ENCODE measurements at regions not wholly inside any gene's neighbourhood (a gene's known extent, or its start where the extent isn't known, plus 50 kb on each side); places are given as distances from the start of the nearest gene placed in this dataset.
"Not testable (repeated sequence)": the region's sequence is repeated elsewhere in the genome, so short reads cannot be mapped to it uniquely, and the experiment has no call there.

DNA sequence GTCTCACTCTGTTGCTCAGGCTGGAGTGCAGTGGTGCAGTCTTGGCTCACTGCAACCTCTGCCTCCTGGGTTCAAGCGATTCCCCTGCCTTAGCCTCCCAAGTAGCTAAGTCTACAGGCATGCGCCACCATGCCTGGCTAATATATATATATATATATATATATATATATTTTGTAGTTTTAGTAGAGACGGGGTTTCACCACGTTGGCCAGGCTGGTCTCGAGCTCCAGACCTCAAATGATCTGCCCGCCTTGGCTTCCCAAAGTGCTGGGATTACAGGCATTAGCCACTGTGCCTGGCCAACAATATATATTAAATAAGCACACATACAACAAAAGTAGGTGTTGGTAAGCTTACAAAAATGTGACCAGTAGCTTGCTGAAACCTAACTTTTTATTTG lies 1364.3 kb downstream of the CDH12 start:
- not testable (repeated sequence) for H3K4me3 ChIP-seq (ENCODE audit: low read depth, low read length)

- not testable (repeated sequence) for H3K4me3 ChIP-seq (ENCODE audit: low read depth, low read length)
- TF ChIP-seq CTCF (IDR thresholded peaks at IDR 0.05; ENCODE audit: low read depth, low read length), result peak; percentile 37
These were observed 1367.6 kb downstream of the CDH12 start for GRCh38 chr5:21485458-21486000.

DNA sequence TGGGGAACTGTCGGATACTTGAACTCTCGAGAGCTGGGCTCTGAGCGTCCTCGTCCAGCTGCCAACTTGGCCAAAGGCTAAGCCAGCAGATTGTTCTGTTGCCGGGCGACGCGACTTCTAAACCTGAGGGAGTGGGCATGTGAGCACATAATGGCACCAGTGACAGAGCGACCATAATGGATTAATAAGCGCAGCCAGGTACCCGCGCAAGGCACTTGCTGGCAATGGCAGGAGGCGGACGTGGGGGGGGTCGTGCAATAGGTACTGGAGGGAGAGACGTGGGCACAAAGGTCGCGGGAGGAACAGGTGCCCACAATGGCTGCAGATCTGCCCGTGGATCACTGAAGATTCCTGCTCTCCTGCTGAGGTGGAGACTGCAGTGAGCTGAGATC lies 1368.7 kb downstream of the CDH12 start:
- H3K4me3 ChIP-seq (ENCODE audit: low read depth, low read length), result not testable (repeated sequence)

GRCh38 chr5:21483790-21484497 lies 1369.2 kb downstream of the CDH12 start:
- H3K4me3 ChIP-seq (ENCODE audit: low read depth, low read length), result not testable (repeated sequence)

- H3K4me3 ChIP-seq (ENCODE audit: low read depth, low read length), result not testable (repeated sequence)
These were observed 1370.0 kb downstream of the CDH12 start for GRCh38 chr5:21482983-21483650.

GRCh38 chr5:21482522-21482921 lies 1370.6 kb downstream of the CDH12 start:
- not testable (repeated sequence) for H3K4me3 ChIP-seq (ENCODE audit: low read depth, low read length)

DNA sequence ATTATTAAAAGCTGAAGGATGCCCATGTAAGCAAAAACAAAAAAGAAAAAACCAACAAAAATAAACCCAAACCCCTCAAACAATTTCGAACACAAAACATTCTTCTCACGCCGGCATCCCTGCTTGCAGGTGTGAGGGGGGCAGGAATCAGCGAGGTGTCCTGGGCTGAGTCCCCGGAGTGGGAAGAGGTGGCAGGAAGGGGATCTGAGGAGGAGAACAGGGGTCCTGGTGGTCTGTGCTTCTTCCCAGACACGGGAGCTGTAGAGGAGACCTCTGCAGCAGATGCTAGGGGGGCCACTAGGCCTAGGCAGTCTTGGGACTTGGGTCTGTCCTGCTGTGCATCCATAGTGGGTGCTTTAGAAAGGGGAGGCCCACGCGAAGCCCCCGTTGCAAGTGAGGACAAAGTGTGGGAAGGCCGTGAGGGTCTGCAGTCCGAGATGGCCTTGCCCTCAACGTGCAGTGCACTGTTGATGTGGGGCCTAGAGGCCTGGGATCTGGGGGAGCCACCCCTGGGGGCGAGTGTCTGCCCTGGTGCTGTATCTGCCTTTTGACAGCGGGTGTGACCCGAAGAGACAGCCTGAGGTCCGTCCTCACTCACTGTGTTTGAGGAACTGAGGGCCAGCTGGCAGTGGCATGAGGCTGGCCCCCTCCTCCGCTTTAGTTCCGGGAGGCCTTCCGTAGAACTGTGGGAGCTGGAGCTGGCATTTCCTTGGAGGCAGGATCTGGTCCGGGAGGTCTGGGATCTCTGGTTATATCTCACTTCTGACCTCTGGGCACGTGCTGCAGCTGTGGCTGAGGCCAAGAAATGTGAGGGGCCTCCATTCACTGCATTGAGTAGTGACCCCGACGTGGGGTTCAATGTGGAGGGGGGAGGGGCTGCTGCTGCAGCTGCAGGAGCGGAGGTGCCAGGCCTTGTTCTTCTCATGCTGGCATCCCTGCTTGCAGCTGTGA lies 1371.5 kb downstream of the CDH12 start:
- not testable (repeated sequence) for H3K4me3 ChIP-seq (ENCODE audit: low read depth, low read length)

DNA sequence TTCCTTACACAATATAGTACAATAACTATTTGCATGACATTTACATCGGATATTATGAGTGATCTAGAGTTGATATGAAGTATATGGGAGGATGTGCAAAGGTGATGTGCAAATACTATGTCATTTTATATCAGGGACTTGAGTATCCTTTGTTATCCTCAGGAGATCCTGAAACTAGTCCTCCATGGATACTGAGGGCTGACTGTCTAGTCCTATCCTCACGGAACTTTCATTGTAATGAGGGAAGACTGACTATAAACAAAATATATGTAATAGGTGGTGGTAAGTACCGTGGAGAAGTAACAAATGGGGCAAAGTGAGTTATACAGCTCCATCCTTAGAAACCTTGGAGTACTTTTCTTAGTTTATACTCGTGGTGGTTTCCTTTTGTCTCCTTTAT lies 1373.1 kb downstream of the CDH12 start:
- not testable (repeated sequence) for H3K4me3 ChIP-seq (ENCODE audit: low read depth, low read length)

- H3K4me3 ChIP-seq (ENCODE audit: low read depth, low read length), result not testable (repeated sequence)
These were observed 1379.2 kb downstream of the CDH12 start for GRCh38 chr5:21473981-21474380.

DNA sequence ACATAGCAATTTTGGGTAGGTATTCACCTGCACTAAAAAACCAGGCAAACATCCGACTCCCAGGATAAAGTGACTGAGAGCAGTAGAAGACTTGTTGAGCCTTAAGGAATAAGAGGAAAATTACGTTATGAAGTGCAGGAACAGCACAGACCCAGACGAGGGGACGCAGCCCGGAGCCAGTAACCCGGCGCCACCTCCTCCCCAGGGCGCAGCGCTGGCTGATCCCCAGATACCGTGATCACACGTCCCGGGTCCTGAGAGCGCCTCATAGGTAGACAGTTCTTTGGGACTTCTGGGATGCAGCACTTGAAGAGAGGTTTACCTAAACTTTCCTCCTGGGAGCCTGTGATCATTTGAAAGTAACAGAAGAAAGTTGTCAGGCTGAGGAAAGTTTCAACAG lies 1379.7 kb downstream of the CDH12 start:
- not testable (repeated sequence) for H3K4me3 ChIP-seq (ENCODE audit: low read depth, low read length)

DNA sequence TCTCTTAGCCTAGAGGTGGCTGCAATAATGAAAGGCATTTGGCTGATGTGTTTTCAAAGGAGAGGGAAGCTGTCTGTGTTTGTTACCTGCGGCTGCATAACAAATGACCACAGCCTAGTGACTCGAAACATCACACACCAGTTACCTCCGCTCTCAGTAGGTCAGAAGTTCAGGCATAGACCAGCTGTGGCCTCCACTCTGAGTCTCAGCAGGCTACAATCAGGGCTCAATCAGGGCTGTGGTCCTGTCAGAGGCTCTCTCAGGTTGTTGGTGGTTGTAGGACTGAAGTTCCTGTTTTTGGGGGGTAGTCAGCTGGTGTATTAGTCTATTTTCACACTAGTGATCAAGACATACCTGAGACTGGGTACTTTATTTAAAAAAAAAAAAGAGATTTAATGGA lies 1381.5 kb downstream of the CDH12 start:
- H3K4me3 ChIP-seq (ENCODE audit: low read depth, low read length), result not testable (repeated sequence)

- TF ChIP-seq CTCF (IDR thresholded peaks at IDR 0.05; ENCODE audit: low read depth, low read length), result peak; percentile 31
- H3K4me3 ChIP-seq (ENCODE audit: low read depth, low read length), result not testable (repeated sequence)
These were observed 1383.5 kb downstream of the CDH12 start for GRCh38 chr5:21469523-21470101.

DNA sequence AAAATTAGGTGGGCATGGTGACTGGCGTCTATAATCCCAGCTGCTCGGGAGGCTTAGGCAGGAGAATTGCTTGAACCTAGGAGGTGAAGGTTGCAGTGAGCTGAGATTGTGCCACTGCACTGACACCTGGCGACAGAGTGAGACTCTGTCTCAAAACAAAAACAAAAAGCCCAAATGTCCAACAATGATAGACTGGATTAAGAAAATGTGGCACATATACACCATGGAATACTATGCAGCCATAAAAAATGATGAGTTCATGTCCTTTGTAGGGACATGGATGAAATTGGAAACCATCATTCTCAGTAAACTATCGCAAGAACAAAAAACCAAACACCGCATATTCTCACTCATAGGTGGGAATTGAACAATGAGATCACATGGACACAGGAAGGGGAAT lies 1385.6 kb downstream of the CDH12 start:
- H3K4me3 ChIP-seq (ENCODE audit: low read depth, low read length), result not testable (repeated sequence)

- H3K4me3 ChIP-seq (ENCODE audit: low read depth, low read length), result peak overlapping the region; percentile 67
These were observed 1393.4 kb downstream of the CDH12 start for GRCh38 chr5:21459744-21460073.

All from WI38 (cell line).